H9 (cell line): ENCODE measurements at regions not wholly inside any gene's neighbourhood (a gene's known extent, or its start where the extent isn't known, plus 50 kb on each side); places are given as distances from the start of the nearest gene placed in this dataset.

Experiments
- DNase-seq: peaks from one replicate; pipeline ENCODE4 v3.0.0-alpha.2; 2017
- H2AFZ ChIP-seq: one replicate; pipeline ENCODE4 v1.6.1; 2013; ENCODE audit warnings: mild to moderate bottlenecking, low read length, control low read depth, moderate library complexity
- H2AK5ac ChIP-seq: 2 replicates; pipeline ENCODE4 v1.6.1; 2013; ENCODE audit warnings: low read length, control low read depth, mixed read lengths; ENCODE audit not compliant: insufficient read length
- H2BK120ac ChIP-seq: one replicate; pipeline ENCODE4 v1.6.1; 2013; ENCODE audit warnings: low read depth, mild to moderate bottlenecking, low read length, control low read depth, inconsistent platforms; ENCODE audit not compliant: poor library complexity, severe bottlenecking
- H2BK12ac ChIP-seq: 2 replicates; pipeline ENCODE4 v1.6.1; 2013; ENCODE audit warnings: low read length, control low read depth, mixed read lengths, low read depth; ENCODE audit not compliant: insufficient read length
- H2BK15ac ChIP-seq: 2 replicates; pipeline ENCODE4 v1.6.1; 2013; ENCODE audit warnings: low read depth, low read length, control low read depth
- H2BK20ac ChIP-seq: one replicate; pipeline ENCODE4 v1.6.1; 2013; ENCODE audit warnings: low read depth, mild to moderate bottlenecking, low read length, control low read depth, inconsistent platforms; ENCODE audit not compliant: poor library complexity, severe bottlenecking
- H2BK5ac ChIP-seq: 2 replicates; pipeline ENCODE4 v1.6.1; 2013; ENCODE audit warnings: low read length, control low read depth, mixed read lengths; ENCODE audit not compliant: insufficient read length
- H3K14ac ChIP-seq: 2 replicates; pipeline ENCODE4 v1.6.1; 2013; ENCODE audit warnings: low read length, control low read depth; ENCODE audit not compliant: insufficient read depth
- H3K18ac ChIP-seq: 2 replicates; pipeline ENCODE4 v1.6.1; 2013; ENCODE audit warnings: low read depth, mild to moderate bottlenecking, mixed read lengths, low read length, control low read depth; ENCODE audit not compliant: insufficient read length
- H3K23ac ChIP-seq: 2 replicates; pipeline ENCODE4 v1.6.1; 2013; ENCODE audit warnings: low read length, control low read depth, mixed read lengths, low read depth; ENCODE audit not compliant: insufficient read length
- H3K23me2 ChIP-seq: 2 replicates; pipeline ENCODE4 v1.6.1; 2013; ENCODE audit warnings: low read depth, mild to moderate bottlenecking, mixed read lengths, low read length, control low read depth; ENCODE audit not compliant: insufficient read length, poor library complexity, severe bottlenecking
- H3K27ac ChIP-seq: 2 replicates; pipeline ENCODE4 v1.5.1; 2013; ENCODE audit warnings: low read length, control low read depth, mixed read lengths, low read depth; ENCODE audit not compliant: insufficient read length
- H3K27me3 ChIP-seq: 2 replicates; pipeline ENCODE4 v1.6.1; 2013; ENCODE audit warnings: low read length, control low read depth, inconsistent platforms; ENCODE audit not compliant: insufficient read depth
- H3K4ac ChIP-seq: 2 replicates; pipeline ENCODE4 v1.6.1; 2013; ENCODE audit warnings: low read depth, mild to moderate bottlenecking, control low read depth, inconsistent platforms, low read length, moderate library complexity
- H3K4me1 ChIP-seq: 2 replicates; pipeline ENCODE4 v1.6.1; 2013; ENCODE audit warnings: low read length, control low read depth, inconsistent platforms; ENCODE audit not compliant: insufficient read depth
- H3K4me2 ChIP-seq: 2 replicates; pipeline ENCODE4 v1.6.1; 2013; ENCODE audit warnings: low read length, control low read depth, mixed read lengths; ENCODE audit not compliant: insufficient read length, insufficient read depth
- H3K56ac ChIP-seq: 2 replicates; pipeline ENCODE4 v1.6.1; 2013; ENCODE audit warnings: low read depth, mild to moderate bottlenecking, mixed read lengths, low read length, control low read depth; ENCODE audit not compliant: insufficient read length
- H3K79me1 ChIP-seq: 2 replicates; pipeline ENCODE4 v1.6.1; 2013; ENCODE audit warnings: low read depth, mild to moderate bottlenecking, moderate library complexity, low read length, control low read depth, inconsistent platforms; ENCODE audit not compliant: insufficient read depth, poor library complexity, severe bottlenecking
- H3K79me2 ChIP-seq: 2 replicates; pipeline ENCODE4 v1.6.1; 2013; ENCODE audit warnings: low read length, control low read depth, inconsistent platforms; ENCODE audit not compliant: insufficient read depth
- H3K9ac ChIP-seq: 2 replicates; pipeline ENCODE4 v1.6.1; 2013; ENCODE audit warnings: low read length, control low read depth, mixed read lengths; ENCODE audit not compliant: insufficient read length; ENCODE audit errors: extremely low read depth
- H3K9me3 ChIP-seq: one replicate; pipeline ENCODE4 v1.6.1; 2013; ENCODE audit warnings: low read depth, low read length, inconsistent platforms; ENCODE audit not compliant: control insufficient read depth
- H3T11ph ChIP-seq: one replicate; pipeline ENCODE4 v1.6.1; 2013; ENCODE audit warnings: mild to moderate bottlenecking, low read length, control low read depth, inconsistent platforms
- H4K20me1 ChIP-seq: one replicate; pipeline ENCODE4 v1.6.1; 2013; ENCODE audit not compliant: control insufficient read depth, insufficient read length, insufficient read depth
- H4K5ac ChIP-seq: 2 replicates; pipeline ENCODE4 v1.6.1; 2013; ENCODE audit warnings: low read depth, mild to moderate bottlenecking, mixed read lengths, low read length, control low read depth; ENCODE audit not compliant: insufficient read length
- H4K8ac ChIP-seq: replicated peaks from 2 replicates; pipeline ENCODE4 v1.6.1; 2013; ENCODE audit warnings: low read length, control low read depth, mixed read lengths, low read depth; ENCODE audit not compliant: insufficient read length
- H4K91ac ChIP-seq: 2 replicates; pipeline ENCODE4 v1.6.1; 2013; ENCODE audit warnings: low read depth, mild to moderate bottlenecking, moderate library complexity, mixed read lengths, low read length, control low read depth; ENCODE audit not compliant: insufficient read length
- H3K27ac Mint-ChIP-seq, 3 experiments: 2 replicates in 2 of 3; 3 replicates in 1 of 3; pipeline ENCODE4 v1.8.0; 2020 to 2021; ENCODE audit warnings: mixed read lengths in 3 of 3, mild to moderate bottlenecking in 1 of 3, moderate library complexity in 1 of 3
- H3K27me3 Mint-ChIP-seq: 2 replicates; pipeline ENCODE4 v1.8.0; 2021; ENCODE audit warnings: low read depth, mild to moderate bottlenecking, moderate library complexity, mixed read lengths
- H3K36me3 Mint-ChIP-seq, 3 experiments: 2 replicates in 2 of 3; 3 replicates in 1 of 3; pipeline ENCODE4 v1.8.0; 2020 to 2021; ENCODE audit warnings: low read depth in 3 of 3, mixed read lengths in 3 of 3; ENCODE audit not compliant: insufficient read depth in 1 of 3
- H3K4me1 Mint-ChIP-seq, 2 experiments: 2 replicates each; pipeline ENCODE4 v1.8.0; 2020; ENCODE audit warnings: mixed read lengths in 2 of 2
- H3K4me3 Mint-ChIP-seq, 2 experiments: 2 replicates in 1 of 2; 3 replicates in 1 of 2; pipeline ENCODE4 v1.8.0; 2020 to 2021; ENCODE audit warnings: mild to moderate bottlenecking in 2 of 2, mixed read lengths in 2 of 2, moderate library complexity in 1 of 2
- H3K9me3 Mint-ChIP-seq, 2 experiments: 2 replicates in 1 of 2; 3 replicates in 1 of 2; pipeline ENCODE4 v1.8.0; 2020; ENCODE audit warnings: mild to moderate bottlenecking in 2 of 2, mixed read lengths in 2 of 2, moderate library complexity in 1 of 2
- WGBS: extraction: QIAGEN DNeasy Blood & Tissue Kit; methylation state at CpG from one replicate; pipeline ENCODE4 v1.1.7; 2013; ENCODE audit warnings: missing lambda C conversion rate, low lambda C conversion rate, mixed read lengths; ENCODE audit not compliant: insufficient read length; ENCODE audit errors: extremely low coverage; 5-methylcytosine and 5-hydroxymethylcytosine counted together
- TF ChIP-seq, protein P1 (sequence below): fragments of 200-600 bp; sonication (generic); conservative IDR thresholded peaks from 3 replicates; pipeline ENCODE4 v1.8.0; 2021; ENCODE audit warnings: antibody characterized with exemption, mild to moderate bottlenecking

GRCh38 chr1:3968851-3969250 is 68.8 kb upstream of the C1orf174 start:
- TF ChIP-seq, protein P1, sequence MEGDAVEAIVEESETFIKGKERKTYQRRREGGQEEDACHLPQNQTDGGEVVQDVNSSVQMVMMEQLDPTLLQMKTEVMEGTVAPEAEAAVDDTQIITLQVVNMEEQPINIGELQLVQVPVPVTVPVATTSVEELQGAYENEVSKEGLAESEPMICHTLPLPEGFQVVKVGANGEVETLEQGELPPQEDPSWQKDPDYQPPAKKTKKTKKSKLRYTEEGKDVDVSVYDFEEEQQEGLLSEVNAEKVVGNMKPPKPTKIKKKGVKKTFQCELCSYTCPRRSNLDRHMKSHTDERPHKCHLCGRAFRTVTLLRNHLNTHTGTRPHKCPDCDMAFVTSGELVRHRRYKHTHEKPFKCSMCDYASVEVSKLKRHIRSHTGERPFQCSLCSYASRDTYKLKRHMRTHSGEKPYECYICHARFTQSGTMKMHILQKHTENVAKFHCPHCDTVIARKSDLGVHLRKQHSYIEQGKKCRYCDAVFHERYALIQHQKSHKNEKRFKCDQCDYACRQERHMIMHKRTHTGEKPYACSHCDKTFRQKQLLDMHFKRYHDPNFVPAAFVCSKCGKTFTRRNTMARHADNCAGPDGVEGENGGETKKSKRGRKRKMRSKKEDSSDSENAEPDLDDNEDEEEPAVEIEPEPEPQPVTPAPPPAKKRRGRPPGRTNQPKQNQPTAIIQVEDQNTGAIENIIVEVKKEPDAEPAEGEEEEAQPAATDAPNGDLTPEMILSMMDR, result no peak
- Histone ChIP-seq H3K4me1 (no peaks in the 10 kb centered on the region), H2AFZ (no peak overlapping the region), H2BK20ac (no peak overlapping the region), H2BK5ac (no peak overlapping the region), H2BK15ac (no peak overlapping the region), H4K20me1 (no peaks in the 10 kb centered on the region), H3K23me2 (no peaks in the 10 kb centered on the region), H4K8ac (no peak overlapping the region), H3K79me1 (no peaks in the 10 kb centered on the region), H3K56ac (no peak overlapping the region), H3K4me2 (no peak overlapping the region), H3K9me3 (no peaks in the 10 kb centered on the region), H4K5ac (no peak overlapping the region), H3K23ac (no peak overlapping the region), H2AK5ac (no peak overlapping the region), H4K91ac (no peak overlapping the region), H3K27ac (no peak overlapping the region), H2BK120ac (no peak overlapping the region), H3K4ac (no peak overlapping the region), H3K79me2 (no peaks in the 10 kb centered on the region), H3K27me3 (no peaks in the 10 kb centered on the region), H3T11ph (no peak overlapping the region), H3K9ac (no peak overlapping the region), H3K14ac (no peak overlapping the region), H2BK12ac (no peak overlapping the region), H3K18ac (no peak overlapping the region)
- Mint-ChIP-seq H3K27me3 (peaks cover 24% of the 10 kb centered on the region), H3K4me1 (no peaks in the 10 kb centered on the region), H3K36me3 (peaks cover 0 to 7% (median 6%) of the 10 kb centered on the region in 3 experiments; a peak in 2 of 7 replicates), H3K9me3 (peaks cover 37 to 41% of the 10 kb centered on the region in 2 experiments), H3K27ac (no peak overlapping the region), H3K4me3 (no peak overlapping the region)
- no peak for DNase-seq
- no CpG with 5 or more reads among the region's 10 CpGs for WGBS
